GM21825 (cell line): ENCODE measurements at regions not wholly inside any gene's neighbourhood (a gene's known extent, or its start where the extent isn't known, plus 50 kb on each side); places are given as distances from the start of the nearest gene placed in this dataset.
"Not testable (repeated sequence)": the region's sequence is repeated elsewhere in the genome, so short reads cannot be mapped to it uniquely, and the experiment has no call there.

Experiments
- ATAC-seq: cut with Tn5 transposase; IDR thresholded peaks from one replicate; pipeline ENCODE4 v1.9.1; 2021; ENCODE audit warnings: mild to moderate bottlenecking, moderate library complexity; ENCODE audit not compliant: unreplicated experiment

GRCh38 chr3:144665567-144666053 is 694.0 kb downstream of the DIPK2A start:
- ATAC-seq = no peak

GRCh38 chr3:144670571-144670970 is 698.9 kb downstream of the DIPK2A start:
- ATAC-seq = no peak

DNA sequence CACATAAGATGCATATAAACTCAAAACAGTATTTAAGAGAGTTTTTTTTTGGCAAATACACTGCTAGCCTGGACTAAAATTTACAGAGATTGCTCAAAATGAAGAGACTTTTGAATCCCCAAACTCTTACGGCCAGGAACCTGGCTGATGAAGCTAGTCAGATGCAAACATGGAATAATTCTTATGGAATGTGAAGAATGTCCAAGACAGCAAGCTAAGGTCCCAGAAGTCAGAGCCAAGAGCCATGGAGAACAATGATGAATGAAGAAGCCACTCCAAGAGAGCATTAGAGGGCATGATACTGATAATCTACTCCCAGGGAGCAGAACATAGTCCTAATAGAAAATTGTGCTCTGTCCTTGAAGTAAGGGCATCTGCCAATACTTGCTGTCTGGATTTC is 705.5 kb downstream of the DIPK2A start:
- ATAC-seq = no peak

- no peak for ATAC-seq
Observed at GRCh38 chr3:144683065-144683464, 711.4 kb downstream of the DIPK2A start.

DNA sequence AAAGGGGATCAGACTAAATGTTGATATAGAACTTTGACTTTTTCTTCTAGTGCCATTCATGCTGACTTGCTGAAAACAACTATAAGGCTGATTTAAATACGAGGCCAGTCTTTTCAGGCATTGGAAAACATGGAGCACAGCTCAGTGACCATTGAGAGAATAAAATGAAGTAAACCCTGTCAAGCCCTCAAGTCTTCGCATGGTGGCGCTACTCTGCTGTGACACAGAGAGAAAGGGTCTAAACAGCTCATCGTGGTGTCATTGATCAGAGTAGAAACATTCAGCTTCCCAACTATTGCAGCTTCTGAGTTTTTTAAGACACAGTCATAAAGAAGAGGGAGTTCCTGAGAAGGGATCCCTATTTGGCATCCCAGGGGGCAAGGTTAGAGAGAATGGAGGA is 716.2 kb downstream of the DIPK2A start:
- no peak for ATAC-seq

GRCh38 chr3:144692488-144692887 is 720.9 kb downstream of the DIPK2A start:
- ATAC-seq = no peak

GRCh38 chr3:144708437-144708836 is 736.8 kb downstream of the DIPK2A start:
- ATAC-seq = no peak

GRCh38 chr3:144737281-144737680 is 765.7 kb downstream of the DIPK2A start:
- no peak for ATAC-seq

DNA sequence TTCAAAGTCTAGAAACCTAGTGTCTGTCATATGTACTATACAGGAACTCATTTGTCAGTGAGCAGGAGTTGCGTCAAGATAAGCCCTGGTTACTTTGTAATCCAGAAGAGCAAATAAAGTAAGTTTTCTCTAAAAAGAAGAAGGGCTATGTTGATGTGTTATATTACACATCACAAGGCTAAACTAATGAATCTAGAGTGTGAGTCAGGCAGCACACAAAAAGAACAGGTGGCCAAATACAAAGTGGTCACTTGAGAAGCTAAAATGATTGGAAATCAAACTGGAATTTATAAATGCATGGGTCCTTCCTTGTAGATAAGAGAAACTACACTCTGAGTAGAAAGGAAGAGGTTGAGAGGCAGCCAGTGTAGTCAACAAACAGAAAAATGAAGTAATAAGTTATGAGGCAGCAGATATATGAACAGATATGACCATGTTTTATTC is 771.6 kb downstream of the DIPK2A start:
- ATAC-seq = no peak

DNA sequence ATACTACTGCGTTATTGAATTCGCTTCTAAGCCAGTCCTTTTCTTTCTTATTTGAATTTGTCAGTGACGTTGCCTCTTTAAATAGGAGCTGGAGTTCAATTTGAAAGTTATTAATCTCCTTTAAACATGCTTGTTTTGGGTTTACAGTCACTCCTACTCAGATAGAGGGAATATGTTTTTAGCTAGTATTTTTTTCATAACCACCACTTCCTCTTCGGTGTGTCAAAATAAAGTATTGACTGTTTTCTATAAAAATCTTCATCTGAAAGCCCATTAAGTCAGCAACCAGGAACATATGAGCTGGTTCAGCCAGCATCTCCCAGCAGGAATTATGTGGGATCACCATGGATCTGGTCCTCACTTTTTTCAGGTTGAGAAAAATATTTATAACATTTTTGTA is 772.9 kb downstream of the DIPK2A start:
- no peak for ATAC-seq

- no peak for ATAC-seq
Observed at GRCh38 chr3:144746631-144747030, 775.0 kb downstream of the DIPK2A start.

GRCh38 chr3:144749536-144750253 is 778.1 kb downstream of the DIPK2A start:
- not testable (repeated sequence) for ATAC-seq

DNA sequence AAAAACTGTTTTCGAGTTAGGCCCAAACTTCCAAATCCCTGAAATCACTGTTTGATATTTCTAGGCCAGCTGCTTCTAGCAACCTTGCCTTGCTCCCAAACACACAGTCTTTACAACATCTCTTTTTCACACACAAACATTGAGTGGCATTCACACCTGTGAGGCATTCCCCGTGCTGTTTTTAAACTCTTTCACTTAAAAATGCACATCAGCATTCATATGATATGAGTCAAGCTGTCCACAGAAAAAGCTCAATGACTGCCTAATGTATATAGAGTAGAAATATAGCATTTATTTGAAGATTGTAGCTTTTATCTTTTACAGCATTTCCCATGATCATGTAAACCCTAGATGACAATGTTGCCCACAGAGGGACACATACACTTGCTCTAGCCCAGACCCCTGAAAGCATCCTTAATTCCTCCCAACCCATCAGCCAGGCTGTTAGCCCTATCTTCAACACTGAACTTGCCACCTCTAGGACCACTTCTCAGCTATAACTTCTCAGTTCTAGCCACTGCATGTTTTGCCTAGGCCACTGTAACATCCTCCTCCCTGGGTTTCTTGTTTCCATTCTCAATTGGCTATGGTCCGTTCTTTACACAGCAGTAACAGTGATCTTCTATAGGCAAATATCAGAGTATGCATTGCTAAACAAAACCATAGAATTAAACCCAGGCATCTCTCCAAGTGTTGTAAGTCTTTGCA is 782.6 kb downstream of the DIPK2A start:
- no peak for ATAC-seq

GRCh38 chr3:144756704-144757440 is 785.2 kb downstream of the DIPK2A start:
- ATAC-seq = no peak

DNA sequence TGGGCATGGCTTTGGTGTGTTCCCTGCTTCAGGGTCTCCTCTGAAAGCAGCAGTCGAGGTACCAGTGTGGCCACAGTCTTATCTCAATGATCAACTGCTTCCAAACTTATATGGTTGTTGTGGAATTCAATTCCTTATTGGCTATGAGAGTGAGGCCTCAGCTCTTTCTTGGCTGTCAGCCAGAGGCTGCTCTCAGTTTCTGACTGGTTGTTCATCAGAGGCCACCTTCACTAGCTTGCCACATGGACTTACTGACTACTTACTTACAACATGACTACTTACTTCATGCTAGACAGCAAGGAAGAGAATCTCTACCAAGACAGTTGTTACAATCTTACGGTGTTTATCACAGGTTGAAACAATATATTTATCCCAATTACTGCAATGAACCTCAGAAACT is 789.2 kb downstream of the DIPK2A start:
- no peak for ATAC-seq

DNA sequence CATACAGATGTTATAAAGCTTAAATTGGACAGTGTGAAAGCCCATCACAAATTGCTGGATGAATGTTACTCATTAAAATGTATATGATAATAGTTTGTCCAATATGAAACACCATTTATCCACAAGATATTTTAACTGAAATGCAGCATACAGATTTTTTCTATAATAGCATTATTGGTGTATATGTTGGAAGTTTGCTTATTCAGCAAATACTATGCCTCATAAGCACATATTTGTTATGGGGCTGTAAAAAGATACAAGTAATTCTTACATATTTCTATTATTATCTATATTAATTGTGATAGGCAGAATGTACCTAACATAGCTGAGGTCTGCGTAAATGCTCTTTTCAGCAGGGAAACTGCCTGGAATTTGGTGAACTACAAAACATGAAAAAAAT is 790.5 kb downstream of the DIPK2A start:
- no peak for ATAC-seq

- no peak for ATAC-seq
Observed at GRCh38 chr3:144763878-144764454, 792.3 kb downstream of the DIPK2A start.

DNA sequence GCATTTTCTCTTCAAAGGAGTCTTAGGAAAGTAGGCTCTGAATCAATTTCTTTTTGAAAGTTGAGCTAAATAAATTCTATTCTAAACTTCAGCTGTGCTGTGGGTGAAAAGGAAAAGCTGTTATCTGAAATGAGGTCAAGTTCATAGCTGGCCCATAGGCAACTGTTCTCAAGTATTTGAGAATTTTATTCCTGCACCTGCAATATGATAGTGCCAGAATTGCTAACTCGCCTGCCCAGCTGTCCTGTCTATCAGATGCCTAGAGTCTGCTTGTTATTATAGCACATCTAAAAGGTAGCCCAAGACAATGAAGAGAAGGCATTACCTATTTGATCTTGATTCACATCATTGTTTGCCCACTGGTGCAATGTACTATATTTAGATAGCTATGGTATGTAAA is 798.7 kb downstream of the DIPK2A start:
- no peak for ATAC-seq

DNA sequence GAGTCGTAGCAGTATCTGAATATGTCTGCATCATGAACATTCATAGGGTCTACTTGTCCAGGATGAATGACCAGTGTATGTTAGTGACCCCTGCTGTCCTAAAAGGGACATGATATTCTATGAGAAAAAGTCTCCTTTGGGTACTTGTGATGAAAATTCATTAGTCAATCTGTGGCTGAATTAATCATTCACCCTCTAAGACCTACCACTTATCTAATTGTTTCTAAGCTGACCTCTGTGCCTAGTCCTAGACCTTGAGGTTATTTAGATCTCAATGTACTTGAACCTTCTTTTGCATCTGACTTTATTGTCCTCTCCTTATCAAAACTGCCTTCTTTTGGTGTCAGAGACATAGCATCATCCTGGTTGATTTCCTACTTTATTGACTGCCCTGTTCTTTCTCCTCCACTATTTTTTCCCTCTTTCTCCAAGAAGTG is 799.3 kb downstream of the DIPK2A start:
- no peak for ATAC-seq

DNA sequence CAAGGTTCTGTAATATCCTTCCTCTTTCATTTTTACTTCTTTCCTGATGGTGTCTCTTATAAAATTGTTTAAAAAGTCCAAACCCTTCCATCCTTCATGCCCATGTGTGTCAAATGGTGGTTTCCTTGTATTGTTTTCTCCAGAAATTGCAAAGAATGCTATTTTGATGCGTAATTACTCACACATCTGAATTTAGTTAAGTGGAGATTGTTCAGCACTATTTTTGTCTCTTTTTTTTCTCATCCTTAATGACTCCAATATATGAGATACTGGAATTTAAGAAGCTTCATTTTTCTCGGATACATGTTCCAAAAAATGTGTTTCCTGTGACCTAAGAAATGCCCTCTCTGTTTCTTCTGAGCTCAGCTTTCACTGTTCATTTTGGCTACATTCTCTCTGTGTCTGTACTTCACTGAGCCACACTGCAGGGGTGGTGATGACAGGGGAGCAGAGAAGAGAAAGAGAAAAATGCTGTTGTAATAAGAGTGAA is 799.8 kb downstream of the DIPK2A start:
- ATAC-seq = no peak

DNA sequence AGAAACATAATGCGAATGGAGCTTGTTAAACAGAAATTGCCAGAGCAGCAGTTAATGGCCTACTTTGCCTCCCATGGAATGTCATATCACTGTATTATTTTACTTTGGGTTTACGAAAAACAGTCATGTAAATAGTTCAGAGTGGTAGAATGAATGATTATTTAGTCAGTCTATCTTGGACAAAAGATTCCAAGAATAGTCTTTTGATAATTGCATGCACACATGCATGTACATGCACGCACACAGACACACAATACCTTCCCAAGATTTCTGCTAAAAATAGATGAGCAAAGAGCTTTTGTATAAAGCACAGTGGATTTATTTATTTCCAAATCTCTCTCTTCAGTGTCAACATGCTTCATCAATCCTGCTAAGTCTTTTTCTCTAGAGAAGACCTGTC is 800.7 kb downstream of the DIPK2A start:
- ATAC-seq = no peak
